DMS153 treated with DMSO at 0.1 percent for 48 hours (cell line): ENCODE measurements at regions not wholly inside any gene's neighbourhood (a gene's known extent, or its start where the extent isn't known, plus 50 kb on each side); places are given as distances from the start of the nearest gene placed in this dataset.
"Not testable (repeated sequence)": the region's sequence is repeated elsewhere in the genome, so short reads cannot be mapped to it uniquely, and the experiment has no call there.

Source experiments
- DNase-seq: peaks from one replicate; lab custom pipeline; 2025; ENCODE audit not compliant: unreplicated experiment; lab: John Stamatoyannopoulos, UW

DNA sequence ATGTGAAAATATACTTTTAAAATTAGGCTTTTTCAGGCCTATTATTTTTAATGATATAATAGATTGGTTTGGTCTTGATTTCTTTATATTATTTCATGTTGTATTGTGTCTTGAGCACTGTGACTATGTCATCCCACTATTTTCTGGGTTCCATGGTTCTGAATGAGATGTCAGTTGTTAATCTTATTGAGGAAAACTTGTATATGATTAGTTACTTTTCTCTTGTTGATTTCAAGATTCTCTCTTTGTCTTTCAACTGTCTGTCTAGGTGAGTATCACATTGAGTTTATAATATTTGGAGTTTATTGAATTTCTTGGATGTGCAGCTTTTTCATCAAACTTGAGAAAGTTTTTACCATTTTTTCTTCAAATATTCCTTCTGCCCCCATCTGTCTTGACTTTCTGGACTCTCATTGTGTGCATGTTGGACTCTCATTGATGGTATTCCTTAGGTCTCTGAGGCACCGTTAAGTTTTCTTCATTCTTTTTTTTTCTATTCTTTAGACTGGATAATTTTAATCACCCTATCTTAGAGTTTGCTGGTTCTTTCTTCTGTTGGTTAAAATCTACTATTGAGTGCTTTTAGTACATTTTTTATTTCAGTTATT is 175.8 kb downstream of the TMEM167A start:
- no peak for DNase-seq

DNA sequence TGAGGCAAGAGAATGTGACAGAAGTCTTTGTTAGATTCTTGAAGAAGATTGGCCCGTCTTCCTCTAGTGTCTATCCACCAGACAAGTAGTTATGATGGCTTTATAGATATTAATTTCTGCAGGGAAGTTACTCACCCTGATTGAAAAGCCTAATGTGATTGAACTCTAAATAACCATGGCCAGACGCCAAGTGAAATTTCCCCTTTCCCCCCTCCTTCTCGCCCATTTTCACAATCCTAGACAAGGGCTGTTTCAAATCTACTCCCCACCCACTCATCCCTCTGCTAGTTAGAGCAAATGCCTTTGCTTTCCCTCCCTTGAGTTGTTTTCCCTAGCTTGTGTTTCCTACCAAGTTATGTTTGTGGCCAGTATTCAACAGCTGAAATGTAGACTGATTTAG is 182.5 kb downstream of the TMEM167A start:
- DNase-seq = no peak

DNA sequence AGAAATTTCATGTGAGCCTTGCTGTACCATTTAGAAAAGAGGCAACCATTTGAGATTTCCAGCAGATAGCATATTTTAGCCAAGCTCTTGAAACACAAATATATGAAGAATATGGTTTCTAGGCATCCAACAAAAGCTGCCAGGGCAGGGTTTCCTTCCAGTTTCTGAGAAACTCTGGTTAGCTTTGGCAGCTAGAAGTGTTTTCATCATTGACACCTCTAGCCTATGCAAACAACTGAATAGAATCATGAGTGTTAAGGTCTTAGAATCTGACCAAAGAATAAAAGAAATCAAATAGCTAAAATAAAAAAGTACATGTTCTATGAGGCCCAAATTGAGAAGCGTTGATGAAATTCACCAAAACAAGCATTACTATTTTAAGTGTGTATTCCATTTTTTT is 188.1 kb downstream of the TMEM167A start:
- no peak for DNase-seq

DNA sequence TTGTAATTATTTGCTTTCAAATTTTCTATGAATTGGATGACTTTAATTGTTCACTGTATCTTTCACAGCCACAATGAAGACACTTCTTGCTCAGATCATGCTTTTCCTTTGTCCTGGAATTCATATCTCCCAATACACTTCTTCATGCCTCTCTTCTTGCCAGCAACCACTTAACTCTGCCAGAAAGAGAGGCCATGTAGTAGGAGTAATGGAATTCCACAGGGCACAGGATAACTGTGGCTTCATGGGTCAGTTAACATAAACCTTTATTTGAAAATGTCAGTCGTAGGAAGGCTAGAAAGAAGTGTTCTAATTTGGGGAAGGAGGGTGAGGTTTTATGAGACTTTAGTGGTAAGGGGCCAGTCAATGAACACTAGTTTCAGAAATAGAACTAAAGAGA is 190.3 kb downstream of the TMEM167A start:
- DNase-seq = no peak

DNA sequence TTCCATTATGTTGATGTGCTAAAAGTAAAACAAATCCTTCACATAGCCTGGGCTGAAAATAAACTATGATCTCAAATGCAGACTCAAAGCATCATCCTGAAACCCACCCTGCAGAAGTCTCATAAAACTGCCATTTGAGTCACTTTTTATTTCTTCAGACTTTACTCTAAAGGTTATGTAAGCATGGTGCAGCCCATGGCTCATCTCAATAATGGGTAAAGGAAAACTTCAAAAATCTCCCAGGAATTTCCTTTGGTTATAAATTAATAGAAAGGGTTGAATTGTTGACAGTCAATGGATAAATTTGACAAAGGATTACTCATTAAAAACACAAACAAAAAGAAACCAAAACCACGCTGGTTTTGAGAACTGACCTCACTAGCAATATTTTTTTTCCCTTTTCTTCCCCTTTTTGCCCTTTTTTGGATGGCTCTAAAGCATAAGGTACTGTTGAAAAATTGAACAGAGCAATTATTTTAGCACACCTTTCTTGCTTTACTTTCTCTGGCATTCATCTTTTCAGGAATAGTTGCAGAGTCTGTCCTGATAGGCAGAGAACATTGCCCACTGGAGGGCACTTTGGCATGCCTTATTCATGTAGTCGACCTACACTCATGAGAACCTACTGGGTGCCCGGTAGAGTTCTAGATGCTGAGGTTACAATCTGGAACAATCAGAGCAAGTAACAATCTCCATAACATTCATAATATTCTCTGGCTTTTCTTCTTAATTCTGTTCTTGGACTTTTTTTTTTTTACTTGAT is 191.4 kb downstream of the TMEM167A start:
- no peak for DNase-seq

DNA sequence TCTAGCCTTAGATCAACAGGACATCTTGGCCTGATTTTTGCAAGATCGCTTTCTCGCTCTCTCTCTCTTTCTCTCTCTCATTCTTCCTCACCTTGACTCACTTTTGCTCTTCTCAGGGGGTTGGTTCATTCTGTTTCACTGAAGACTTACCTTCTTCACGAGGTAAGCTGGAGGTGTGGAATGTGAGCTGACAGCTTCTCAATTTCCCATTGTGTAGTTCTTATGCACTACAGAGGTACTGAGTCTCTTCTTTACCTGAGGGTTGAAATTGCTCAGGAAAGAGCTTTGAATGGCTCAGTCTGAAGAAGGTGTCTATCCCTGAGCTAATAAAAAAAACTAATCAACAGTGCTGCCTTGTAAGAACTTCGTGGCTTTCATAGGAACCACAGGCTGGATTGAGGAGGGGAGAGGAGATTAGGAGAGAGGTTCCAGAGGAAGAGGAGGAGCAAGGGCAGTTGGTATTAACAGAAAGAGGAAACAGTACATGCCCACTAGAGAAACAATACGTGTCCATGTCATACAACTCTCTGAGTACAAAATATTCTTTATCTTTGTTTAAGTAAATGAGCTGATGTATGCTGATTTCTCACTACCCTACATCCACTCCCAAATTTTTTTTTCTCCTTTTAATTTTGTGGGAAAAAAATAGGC is 192.2 kb downstream of the TMEM167A start:
- no peak for DNase-seq

DNA sequence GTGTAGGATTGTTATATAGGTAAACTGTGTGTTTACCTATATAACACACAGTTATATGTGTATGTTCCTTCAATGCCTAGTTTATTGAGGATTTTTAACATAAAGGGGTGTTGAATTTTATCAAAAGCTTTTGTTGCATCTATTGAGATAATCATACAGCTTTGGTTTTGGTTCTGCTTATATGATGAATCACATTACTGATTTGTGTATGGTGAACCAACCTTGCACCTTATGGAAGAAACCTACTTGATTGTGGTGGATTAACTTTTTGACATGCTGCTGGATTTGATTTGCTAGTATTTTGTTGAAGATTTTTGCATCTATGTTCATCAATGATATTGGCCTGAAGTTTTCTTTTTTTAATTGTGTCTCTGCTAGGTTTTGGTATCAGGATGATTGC is 194.9 kb downstream of the TMEM167A start:
- DNase-seq = no peak

DNA sequence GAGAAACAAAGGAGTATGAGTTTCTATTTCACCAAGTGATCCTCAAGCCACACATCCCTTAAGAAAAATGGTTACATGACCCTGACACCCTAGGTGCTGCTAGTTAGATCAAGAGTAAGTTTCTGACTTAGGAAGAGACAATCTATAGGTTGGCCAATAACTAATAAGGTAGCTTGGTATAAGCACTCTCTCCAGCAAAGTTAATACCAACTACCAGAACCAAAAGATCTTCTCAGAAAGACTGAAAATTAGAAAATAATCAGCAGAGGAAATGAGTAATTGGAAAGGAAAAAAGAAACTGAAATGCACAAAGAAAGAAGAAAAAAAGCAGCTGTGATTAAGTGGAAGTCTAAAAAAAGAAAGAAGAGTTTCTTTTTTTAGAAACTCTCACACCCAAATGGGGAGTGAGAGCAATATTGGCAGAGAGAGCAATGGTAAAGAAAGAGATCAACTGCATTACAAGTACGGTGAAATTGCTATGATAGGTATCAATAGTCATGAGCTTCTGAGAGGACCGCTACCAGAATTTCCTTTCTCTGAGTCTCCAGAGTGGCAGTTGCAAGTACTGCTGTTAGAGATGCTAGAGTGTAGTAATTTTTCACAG is 195.5 kb downstream of the TMEM167A start:
- DNase-seq = no peak

DNA sequence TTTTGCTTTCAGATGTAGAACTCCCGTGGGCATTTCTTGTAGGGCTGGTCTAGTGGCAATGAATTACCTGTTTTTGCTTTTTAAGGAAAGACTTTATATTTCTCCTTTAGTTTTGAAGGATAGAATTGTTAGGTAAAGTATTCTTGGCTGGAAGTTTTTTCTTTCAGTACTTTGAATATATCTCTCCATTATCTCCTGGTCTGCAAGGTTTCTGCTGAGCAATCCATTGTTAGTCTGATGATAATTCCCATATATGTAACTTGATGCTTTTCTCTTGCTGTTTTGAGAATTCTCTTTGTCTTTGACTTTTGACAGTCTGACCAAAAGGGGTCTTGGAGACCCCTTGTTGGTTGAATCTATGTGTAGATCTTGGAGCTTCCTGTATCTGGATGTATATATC is 198.1 kb downstream of the TMEM167A start:
- DNase-seq = no peak

DNA sequence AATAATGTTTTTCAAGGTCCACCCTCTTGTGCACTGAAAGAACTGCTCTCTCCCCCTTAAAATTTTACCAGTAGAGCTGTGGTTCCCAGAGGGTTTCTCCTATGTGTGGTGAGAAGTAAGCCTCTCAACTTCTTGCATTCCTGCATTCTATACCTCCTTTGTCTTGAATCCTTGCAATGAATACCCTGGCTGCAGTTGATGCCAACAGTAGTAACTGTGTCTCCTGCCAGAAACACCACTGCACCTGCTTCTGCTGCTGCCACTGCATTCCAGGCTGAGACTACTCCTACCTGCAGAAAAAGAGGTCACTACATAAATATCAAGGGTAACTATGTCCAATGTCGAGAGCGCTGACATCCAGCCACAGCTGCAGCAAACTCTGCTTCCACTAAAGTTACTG is 203.7 kb downstream of the TMEM167A start:
- DNase-seq = no peak

DNA sequence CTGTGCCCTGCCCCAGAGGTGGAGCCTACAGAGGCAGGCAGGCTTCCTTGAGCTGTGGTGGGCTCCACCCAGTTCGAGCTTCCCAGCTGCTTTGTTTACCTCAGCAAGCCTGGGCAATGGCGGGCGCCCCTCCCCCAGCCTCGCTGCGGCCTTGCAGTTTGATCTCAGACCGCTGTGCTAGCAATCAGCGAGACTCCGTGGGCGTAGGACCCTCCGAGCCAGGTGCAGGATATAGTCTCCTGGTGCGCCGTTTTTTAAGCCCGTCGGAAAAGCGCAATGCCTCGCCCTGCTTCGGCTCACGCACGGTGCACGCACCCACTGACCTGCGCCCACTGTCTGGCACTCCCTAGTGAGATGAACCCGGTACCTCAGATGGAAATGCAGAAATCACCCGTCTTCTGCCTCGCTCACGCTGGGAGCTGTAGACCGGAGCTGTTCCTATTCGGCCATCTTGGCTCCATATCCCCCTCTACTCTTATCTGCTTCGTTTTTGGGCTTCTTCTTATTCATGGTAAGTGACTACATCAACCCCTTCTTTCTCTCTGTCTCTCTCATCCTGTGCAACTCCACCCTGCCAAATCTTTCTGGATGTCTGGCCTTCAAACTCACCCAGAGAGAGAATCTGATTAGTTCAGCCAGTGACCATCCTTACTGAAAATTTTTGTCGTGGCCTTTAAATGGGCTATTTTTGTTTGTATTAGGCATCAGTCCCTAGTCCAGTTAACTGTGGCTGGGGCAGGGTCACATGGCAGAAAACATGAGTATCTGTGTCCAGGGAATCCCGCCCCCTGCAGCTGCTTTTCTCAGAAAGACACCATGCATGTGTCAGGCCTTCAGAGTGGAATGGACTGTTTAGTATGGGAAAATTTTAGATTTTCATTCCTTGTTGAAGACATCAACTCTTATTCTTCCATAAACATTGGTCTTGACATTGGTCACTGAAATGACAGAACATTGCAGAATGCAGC is 204.6 kb downstream of the TMEM167A start:
- DNase-seq = not testable (repeated sequence)

DNA sequence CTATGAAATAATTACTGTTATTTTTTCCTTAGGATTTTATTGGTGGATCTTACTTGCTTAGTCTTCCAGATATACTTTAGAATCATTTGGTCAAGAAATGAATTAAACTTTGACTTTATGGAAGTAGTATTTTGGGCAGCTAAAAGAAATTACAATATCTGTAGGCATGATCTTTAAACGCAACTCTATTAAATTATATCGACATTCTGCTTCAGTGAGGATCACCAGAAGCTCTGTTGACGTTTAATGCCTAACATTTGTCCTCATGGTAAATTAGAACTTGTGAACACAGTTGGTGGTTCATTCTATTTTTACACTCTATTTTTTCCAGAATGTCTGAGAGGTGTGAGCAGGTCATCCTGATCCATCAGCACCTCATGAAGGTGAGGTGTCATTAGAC is 211.6 kb downstream of the TMEM167A start:
- no peak for DNase-seq

DNA sequence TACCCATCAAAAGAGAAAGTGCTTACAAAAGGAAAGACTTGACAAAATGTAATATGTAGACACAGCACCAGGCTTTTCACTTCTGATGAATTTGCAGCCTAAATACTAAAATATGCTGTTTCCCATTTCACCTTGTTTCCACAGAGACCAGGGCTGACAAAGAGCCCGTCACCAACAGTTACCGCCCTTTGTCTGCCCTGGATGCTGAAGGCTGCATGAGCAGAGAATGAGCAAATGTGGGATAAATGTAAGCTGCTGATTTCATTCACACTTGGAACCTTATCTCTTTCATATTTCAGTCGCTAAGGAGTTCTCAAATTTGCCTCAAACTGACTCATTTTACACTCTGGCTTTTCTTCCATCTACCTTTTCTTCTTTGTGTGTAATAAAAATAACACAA is 213.9 kb downstream of the TMEM167A start:
- DNase-seq = no peak

DNA sequence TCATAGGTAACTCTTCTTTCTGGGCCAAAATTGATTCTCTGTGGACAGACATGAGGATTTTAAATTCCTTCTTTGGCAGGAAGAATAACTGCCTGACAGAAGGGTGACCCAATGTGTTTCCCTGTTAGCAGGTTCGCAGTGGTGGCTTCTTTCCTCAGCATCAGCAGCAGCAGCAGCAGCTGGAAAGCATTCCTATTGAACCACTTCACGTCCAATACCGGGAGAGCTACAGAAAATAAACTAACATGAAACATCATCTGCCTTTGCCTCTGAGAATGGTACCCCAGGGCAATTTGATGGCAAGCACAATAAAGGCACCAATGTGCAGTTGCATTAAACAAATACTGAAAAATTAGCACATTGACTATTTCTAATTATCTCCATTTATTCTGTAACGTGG is 214.5 kb downstream of the TMEM167A start:
- DNase-seq = no peak

DNA sequence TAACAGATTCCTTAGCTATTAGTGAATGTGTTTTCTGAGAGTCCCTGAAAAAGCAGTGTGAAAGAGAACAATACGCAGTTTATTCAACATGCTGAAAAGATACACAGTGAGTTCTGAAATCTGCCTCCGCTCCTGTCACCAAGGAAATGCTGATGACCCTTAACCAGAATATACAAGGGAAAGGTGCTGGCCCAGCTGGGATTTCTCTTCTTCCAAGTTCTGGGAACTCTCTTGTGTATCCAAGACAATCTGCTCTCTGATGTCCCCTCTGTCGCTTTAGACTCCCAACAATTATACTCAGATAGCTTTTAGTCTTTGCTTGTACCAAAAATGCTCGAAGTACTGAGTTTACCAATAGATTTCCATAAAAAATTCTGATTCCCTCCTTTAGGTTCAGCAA is 214.9 kb downstream of the TMEM167A start:
- no peak for DNase-seq

DNA sequence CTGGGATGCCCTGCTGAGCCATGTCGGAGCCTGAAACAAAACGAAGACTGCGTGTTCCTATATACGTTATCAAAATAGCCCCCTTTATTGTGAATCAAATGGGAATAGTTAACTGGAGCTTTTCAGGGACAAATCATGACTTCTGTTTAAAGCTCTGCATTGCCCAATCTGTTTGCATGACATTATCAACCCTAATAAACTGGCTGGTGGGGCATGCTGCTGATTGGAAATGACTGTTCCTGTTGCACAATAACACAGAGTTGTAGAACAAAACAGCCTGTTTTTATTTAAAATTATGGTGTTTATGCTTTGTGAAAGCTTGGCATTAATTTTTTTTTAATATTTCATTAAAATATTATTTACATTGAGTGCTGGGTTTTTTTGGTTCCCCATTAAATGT is 215.5 kb downstream of the TMEM167A start:
- no peak for DNase-seq

DNA sequence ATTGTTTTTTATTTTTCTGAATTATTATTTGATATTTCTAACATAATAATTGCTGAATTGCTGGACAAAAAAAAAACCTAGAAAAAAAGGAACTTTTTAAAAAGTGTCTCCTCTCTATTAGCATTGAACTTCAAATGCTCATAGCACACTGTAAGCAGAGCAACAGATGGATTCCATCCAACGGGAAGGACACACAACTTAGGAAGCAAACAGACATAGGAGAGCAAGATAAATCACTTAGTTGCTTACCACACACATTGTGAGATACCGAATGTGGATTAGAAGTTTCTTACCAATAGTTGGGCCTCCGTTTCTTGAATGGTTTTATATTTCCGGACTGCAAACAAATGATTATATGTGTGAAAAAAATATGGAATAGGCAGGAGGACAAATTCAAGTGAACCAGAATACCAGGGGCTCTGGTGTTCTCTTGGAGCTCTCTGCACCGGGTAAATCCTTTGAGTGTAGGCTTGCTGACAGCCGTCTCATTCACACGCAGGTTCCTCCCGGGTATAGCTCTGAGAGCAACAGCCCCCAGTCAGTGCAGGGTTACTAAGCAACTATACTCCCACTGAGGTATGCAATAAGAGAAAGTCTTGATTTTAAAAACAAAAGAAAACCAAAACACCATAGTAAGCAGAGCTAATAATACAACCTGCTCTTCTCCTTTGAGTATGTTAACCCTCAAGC is 217.6 kb downstream of the TMEM167A start:
- no peak for DNase-seq

DNA sequence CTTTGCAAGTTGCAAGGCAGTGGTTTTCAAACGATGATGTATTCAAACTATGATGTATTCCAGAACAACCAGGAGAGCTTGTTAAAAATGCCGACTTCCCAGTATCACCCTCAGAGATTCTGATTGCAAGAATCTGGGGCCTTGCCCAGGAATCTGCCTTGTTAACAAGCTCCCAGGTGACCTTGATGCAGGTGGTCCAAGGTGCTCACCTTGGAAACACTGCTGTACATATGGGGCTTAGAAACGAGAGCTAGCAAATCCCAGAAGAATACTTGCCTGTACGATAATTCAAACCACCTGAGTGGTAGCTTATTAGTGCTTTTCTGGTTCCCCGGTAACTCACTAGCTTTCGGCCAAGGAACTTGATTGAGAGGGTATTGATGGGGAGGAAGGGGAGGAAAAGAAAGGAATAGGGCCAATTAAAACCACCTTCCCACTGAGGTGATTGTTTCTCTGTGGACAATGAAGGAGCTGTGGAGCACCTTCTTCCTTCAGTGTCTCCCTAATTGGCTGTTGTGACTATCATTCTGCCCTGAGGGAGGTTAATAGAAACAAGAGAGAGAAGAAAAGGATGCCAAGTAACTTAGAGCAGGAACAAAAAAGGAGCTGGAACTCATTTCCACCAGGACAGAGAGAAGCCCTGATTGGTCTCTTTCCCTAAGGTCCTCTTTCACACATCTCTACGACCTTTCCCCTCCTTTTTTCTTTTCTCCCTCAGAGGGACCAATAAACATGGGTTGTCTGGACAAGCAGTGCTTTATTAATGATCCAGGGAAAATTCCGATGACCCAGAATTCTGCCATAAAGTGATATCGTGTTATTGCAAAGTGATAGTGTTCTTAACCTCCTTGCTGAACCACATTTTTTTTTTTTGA is 218.8 kb downstream of the TMEM167A start:
- no peak for DNase-seq

DNA sequence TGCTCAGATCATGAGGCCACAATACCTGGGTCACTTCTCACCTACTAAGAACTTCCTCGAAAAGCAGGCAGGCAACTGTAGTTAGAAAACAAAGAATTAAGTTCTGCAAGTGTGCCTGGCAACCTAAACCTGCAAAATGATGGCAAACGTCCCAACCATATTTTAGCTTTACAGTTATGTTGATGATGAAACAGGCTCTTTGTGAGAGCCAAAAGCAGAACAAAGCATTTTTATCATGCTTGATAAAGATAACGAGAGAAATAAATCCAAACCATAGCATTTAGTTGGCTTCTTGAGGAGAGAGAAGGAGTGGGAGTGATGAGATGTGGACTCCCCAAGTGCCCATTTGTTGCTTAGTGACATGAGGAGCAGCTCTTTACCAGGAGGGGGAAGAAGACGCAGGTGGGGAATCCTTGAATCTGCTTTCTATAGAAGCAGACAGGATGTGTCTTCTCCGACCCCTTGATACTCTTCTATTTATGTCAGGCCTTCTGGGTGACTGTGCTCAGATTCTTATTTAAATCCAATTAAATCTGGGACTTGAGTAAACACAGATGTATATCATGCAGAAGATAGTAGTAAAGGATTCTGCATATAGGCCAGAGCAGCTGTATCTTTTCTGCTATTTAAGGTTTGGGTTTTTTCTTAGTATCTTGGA is 221.2 kb downstream of the TMEM167A start:
- DNase-seq = no peak
